HG03571 (cell line): ENCODE measurements at regions not wholly inside any gene's neighbourhood (a gene's known extent, or its start where the extent isn't known, plus 50 kb on each side); places are given as distances from the start of the nearest gene placed in this dataset.
"Not testable (repeated sequence)": the region's sequence is repeated elsewhere in the genome, so short reads cannot be mapped to it uniquely, and the experiment has no call there.

Experiments
- ATAC-seq: cut with Tn5 transposase; IDR thresholded peaks from one replicate; pipeline ENCODE4 v1.9.1; 2021; ENCODE audit not compliant: unreplicated experiment

DNA sequence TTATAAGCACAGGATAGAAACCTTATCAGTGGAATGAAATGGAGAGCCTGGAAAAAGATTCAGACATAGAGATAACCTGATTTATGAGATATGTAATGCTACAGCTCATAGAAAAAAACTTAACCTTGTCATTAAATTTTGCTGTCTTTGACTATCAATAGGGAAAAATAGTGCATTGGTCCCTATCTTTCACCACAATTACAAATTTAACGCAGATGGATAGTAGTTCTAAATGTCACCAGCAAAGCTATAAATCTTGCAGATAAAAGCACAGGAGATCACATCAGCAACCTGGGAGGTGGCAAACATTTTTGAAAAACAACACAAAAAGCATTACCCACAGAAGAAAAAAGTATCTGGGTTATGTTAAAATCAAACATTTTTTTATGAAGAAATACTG, 831.6 kb downstream of the BRINP3 start:
- ATAC-seq: no peak

DNA sequence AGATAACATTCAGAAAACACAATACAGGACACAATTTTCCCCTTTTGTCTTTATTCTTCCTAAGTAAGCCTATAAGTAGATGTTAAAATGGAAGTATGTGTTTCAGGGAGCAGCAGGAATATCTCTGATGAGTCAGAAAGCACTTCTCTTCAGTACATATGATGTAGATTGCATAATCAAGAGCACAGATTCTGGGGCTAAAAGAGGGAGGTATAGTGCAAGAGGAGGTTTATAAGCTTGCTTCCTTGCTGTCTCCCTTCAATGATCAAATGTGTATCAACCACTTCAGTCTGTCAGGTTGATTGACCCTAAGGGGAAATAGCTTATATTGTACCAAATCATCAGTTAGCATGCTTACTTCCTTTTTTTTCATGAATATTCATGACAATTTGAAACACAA, 822.8 kb downstream of the BRINP3 start:
- no peak for ATAC-seq

DNA sequence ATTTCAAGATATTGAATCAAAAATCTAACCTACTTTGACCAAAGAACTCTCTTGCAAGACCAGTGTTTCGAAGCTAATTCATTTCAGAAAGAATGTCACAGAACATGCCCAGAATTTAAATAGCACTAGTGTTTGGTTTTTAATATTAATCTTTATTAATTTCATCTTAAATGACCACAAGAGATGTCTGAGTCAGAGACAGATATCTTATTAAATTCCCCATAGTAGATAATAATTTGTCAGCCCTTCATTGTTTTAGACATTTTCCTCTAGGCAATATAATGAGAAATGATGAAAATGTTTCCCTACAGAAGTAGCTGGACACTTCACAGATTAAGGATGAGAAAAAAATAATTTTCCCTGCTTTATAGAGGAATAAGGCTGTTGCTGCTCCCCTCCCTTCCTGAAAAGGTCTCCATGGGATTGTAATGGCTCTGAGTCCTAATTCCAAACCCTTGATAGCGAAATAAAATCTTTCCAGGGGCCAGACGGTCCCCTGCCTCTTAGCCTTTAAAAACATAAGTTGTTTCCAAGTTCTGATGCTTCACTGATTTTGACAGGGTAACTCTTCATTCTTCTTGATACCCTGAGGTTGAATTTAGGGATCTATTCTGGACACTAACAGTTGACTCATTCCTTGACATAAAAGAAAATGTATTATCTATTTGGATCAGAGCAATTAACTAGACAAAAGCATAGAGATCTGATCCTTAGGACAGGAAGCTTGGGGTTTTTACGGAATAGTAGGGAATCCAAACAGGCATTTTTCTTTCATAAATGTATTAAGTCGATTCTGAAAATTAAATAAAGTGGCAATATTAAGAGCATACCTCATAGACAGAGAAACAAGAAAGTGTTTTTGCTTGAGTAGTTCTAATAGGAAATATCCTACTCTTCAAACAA, 820.8 kb downstream of the BRINP3 start:
- no peak for ATAC-seq

DNA sequence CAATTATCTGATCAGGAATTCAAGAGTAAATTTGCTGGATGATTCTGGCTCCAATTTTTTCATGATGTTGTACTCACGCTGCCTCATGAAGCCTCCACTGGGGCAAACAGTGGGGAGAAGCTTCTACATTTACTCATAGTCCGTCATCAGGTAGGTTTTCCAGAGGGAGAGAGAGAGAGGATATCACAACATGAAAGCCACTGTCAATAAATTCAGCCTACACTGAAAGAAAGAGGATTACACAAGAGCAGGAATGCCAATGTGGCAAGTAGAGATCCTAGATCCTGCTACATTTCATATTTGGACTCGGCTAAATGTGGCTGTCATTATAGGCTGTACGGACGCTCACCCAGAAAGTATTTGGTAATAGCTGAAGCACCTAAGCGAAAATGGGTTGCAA, 819.9 kb downstream of the BRINP3 start:
- ATAC-seq: no peak

DNA sequence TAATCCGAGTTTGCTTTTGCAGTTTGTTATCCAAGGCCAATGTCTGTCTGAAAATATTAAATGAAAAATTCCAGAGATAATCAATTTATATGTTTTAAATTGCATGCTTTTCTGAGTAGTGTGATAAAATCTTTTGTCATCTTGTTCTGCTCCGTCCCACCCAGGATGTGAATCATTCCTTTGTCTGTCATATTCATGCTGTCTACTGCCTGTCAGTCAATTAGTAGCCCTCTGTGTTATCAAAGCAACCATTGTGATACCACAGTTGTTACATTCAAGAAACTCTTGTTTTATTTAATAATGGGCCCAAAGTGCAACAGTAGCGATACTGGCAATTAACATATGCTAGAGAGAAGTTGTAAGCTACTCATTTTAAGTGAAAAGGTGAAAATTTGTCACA, 819.3 kb downstream of the BRINP3 start:
- no peak for ATAC-seq

DNA sequence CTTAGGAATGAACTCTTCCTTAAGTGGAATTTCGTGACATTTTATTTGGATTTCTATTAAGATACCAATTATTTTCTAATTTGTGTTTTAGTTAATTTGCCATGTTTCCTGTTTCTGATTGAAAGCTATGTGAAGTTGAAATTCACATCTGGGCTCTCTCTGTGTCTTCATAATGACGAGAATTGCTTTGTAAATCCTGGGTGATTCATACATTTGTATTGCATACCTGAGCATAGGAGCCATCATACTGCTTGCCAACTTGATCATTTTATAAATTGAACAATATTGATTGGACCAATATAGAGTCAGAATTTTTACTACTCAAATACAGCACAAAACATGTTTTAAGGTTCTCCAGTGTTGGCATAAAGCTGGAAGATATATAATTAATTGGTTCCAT, 817.9 kb downstream of the BRINP3 start:
- no peak for ATAC-seq

DNA sequence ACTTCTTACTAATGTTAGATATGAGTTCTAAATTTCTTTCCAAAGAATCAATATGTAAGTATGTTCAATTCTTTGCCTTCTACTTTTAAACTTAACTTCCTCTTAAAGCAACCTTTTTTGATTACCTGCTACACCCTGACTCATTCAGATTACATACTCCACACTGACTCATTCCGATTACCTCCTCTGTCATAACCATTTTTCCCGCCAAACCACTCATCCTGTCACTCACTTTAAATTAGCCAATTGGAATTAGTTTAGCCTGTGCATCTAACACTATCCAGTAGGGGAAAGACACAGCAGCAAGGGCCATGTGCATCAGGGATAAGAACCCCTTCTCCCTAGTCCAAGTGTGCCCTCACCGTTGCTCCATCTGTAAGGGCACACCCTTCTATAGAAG, 815.5 kb downstream of the BRINP3 start:
- ATAC-seq: no peak

DNA sequence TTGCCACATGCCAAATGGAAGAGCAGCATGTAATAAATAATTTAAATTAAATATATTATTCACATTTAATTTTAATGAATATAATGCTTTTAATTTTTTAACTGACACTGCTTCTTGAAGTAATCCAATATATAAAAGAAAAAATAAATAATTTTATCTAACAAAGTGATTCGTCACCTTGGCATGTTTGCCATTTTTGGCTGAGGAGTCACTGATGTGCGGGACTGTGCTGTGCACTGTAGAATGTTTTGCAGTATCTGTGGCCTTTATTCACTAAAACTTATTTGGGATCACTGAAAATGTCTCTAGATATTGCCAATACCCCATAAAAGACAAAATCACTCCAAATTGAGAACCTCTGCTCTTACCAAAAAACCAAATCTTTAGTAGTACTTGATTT, 807.8 kb downstream of the BRINP3 start:
- no peak for ATAC-seq

DNA sequence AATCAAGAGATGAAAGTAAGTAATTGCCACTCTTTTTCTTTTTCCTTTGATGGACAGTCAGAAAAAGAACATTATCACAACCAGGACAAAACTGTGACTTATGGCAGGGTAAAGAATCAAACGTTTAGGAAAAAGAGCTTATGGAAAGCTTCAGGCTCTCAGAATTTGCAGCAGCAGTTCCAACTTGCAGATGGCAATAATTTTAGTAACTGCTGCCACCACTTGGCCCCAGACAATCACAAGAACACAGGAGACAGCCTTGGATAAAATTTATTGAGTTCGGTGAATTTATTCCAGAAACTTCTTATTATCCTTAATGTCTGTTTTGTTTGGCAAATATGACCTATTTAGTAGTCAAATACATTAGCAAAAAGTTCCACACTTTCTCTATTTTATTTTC, 804.4 kb downstream of the BRINP3 start:
- ATAC-seq: no peak

DNA sequence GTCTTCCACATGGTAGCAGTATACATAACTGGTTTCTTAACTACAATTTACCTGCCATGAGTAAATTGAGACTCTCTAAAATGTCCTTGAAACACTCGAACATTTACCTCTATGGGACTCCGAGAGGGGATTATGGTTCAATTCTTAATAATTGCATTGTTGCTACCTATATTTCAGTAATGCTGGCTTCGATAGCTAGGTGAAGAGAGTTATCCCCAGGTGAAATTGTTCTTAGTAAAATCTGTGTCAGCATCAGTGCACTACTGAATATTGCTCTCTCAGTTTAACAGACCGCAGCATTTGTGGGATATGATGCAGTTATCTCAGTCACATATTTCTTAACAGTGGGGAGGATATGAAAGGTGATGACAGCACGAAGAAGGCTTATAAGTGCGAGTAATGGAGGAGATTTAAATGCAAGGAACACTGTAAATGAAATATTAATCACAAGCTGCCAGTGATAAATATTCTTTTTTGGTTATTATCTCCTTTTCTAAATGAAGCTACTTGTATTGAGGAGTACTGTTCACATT, 801.9 kb downstream of the BRINP3 start:
- no peak for ATAC-seq

DNA sequence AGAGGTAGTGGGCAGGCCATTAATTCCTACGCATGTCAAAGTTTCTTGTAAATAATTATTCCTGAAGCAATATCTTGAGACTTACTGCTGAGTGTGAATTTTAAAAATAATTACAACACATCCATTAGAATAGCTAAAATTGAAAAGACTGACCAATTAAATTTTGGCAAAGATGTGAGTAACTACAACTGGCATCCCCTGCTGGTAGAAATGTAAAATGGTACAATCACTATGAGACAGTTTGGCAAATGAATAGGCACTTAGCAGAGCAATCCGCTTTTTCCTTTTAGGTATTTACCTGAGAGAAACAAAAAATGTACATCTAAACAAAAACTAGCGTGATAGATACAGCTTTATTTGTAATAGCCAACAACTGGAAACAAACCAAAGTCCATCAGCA, 798.9 kb downstream of the BRINP3 start:
- ATAC-seq: no peak

DNA sequence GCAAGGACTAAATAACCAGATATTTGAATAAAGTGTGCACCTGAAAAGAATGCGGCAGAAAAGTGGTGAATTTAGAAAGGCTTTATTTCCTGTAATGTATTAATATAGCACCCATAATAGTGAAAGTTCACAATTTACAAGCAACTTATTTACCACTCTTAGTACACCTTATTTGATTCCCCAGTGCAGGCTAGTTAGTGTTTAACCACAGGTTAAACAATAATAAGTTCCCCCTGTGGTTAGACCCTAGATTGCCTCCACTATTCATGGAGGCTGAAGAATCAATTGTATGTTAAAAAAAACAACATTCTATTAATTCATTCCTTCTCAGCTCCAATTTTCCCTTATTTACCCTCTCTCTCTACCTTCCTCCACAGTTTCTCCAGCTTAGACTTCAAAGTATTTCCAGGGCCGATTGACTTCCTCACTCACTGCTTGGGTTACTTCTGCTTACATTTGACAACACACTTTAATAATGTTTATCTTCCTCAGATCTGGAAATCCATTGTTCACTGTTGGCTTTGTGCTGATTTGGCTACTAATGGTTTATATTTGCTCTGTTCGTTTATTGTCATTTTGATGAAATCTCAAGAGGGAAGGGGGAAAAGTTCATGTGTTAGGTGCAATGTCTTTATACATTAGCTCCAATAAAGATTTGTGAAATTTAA, 796.3 kb downstream of the BRINP3 start:
- ATAC-seq: peak; percentile 88

DNA sequence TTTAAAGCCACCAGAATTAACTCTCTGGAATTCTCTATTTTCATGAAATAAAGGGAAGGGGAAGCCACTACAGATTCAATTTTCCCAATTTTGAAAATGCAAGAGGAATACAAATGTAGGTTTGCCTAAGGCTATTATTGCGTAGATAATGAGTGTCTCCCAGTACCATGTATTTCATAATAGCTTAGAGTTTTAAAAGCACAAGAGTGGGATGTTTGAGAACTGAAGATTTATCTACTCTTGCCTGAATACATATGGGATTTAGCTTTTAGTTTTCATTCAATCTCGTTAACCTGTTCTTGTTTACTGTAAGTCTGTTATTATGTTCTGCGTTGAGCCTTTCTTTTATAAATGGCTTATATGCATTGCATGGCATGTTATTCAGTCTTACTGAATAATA, 795.1 kb downstream of the BRINP3 start:
- ATAC-seq: no peak

DNA sequence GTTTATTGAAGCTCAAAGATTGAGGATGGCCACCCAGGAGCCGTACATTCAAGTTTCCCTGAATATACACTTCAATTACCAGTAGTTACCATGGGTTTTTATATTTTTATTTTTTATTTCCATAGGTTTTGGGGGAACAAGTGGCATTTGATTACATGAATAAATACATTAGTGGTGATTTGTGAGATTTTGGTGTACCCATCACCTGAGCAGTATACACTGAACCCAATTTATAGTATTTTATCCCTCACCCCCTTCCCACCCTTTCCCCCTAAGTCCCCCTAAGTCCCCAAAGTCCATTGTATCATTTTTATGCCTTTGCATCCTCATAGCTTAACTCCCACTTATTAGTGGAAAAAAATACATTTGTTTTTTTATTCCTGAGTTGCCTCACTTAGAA, 791.4 kb downstream of the BRINP3 start:
- no peak for ATAC-seq

DNA sequence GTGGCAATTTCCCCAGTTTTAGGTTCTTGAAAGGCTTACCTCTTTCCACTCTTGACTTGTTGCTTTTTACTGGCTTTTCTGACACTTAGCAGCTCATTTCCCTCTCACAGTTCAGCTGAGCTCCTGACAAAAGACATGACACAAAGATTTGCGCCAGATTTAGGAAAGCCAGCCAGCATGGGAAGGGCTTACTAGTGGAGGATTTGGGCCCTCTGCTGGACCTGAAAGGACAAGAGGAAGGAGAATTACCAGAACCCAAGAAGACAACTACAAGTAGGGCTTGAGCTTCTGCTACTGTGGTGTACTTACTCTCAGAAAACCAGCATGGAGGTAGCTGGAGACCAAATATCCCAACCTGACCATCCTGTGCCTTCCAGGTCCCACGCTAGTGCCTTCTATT, 784.5 kb downstream of the BRINP3 start:
- ATAC-seq: no peak

DNA sequence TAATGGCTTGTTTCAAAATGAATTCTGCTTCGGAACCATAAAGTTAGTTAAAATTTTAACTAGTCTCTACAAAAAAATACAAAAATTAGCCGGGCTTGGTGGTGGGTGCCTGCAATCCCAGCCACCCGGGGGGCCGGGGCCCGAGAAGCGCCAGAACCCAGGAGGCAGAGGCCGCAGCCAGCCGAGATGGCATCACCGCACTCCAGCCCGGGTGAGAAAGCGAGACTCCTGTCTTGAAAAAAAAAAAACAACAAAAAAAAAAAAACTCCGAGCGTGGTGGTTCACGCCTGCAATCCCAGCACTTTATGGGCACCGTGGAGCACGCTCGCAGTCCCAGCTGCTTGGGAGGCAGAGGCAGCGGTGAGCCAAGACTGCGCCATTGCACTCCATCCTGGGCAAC, 781.4 kb downstream of the BRINP3 start:
- no peak for ATAC-seq

DNA sequence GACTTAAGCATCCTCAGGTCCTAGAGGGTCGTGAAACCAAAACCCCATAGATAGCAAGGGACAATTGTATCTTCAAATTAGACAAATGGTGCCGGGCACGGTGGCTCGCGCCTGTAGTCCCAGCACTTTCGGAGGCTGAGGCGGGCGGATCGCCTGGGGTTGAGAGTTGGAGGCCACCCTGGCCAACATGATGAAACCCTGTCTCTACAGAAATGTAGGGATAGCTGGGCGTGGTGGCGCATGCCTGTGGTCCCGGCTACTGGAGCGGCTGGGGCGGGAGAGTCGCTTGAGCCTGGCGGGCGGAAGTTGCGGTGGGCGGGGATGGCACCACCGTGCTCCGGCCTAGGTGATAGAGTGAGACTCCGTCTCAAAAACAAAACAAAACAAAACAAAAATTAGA, 780.6 kb downstream of the BRINP3 start:
- no peak for ATAC-seq

DNA sequence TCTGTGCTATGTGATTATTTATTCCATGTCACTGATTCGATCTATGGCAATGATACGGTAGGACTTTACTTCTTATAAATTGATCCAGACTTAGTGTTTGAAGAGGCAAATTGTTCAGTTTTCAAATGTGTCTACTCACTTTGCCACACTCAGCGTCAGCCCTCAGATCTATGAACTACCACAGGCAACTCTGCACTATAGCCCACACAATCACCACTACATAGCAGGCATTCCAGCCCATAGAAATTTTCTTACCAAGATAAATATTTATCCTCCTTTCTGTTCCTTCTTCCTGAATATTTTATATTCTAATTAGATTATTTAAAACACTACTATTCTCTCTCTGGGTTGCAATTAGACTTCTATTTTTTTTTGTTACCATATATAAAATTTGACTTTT, 776.1 kb downstream of the BRINP3 start:
- no peak for ATAC-seq

DNA sequence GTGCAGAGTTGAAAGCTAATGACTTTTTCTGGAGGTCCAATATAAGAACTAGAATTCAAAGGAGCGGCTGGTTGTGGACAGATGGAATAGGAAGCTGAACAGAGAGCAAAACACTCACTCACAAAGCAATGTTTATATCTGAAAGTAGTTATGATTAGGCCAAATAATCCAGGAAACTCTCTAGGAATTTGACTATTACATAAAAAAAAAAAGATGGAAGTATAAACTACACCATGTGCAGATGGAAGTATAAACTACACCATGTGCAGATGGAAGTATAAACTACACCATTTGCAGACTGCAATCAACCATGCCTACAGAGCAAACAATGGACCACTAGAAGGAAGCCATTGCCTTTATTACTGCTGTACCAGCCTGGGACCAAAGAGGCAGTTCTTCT, 771.1 kb downstream of the BRINP3 start:
- ATAC-seq: no peak

DNA sequence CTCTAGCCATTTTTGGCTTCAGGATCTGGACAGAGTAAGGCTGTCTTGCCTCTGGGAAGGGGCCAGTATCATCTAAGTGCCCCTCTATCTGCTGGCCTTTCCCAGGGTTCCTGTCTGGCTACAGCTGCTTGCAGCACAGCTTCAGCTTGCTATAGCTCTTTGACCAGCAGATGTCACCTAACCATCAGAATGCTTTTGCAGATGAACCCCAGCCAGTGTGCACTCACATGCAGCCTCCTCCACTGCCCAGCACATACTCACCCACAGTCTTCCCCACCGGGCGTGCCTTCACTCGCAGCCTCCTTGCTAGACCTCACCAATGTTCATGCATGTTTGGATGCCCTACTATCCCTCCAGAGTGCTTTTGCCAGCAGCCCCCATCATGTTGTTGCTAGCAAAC, 769.0 kb downstream of the BRINP3 start:
- no peak for ATAC-seq

DNA sequence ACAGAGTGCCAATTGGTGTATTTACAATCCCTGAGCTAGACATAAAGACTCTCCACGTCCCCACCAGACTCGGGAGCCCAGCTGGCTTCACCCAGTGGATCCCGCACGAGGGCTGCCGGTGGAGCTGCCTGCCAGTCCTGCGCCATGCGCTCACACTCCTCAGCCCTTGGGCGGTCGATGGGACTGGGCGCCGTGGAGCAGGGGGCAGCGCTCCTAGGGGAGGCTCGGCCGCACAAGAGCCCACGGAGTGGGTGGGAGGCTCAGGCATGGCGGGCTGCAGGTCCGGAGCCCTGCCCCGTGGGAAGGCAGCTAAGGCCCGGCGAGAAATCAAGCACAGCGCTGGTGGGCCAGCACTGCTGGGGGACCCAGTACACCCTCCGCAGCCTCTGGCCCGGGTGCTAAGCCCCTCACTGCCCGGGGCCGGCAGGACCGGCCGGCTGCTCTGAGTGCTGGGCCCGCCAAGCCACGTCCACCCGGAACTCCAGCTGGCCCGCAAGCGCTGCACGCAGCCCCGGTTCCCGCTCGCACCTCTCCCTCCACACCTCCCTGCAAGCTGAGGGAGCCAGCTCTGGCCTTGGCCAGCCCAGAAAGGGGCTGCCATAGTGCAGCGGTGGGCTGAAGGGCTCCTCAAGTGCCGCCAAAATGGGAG, 759.4 kb downstream of the BRINP3 start:
- not testable (repeated sequence) for ATAC-seq

DNA sequence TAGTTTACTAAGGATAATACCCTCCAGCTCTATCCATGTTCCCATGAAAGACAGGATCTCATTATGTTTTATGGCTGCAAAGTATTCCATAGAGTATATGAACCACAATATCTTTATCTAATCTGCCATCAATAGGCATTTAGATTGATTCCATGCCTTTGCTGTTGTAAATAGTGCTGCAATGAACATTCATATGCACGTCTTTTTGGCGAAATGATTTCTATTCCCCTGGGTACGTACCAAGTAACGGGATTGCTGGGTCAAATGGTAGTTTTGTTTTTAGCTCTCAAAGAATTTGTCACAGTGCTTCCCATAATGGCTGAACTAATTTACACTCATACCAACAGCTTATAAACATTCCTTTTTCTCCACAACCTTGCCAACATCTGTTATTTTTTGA, 750.9 kb downstream of the BRINP3 start:
- ATAC-seq: no peak
